ENCODE measurements at regions not wholly inside any gene's neighbourhood (a gene's known extent, or its start where the extent isn't known, plus 50 kb on each side); places are given as distances from the start of the nearest gene placed in this dataset.

DNA sequence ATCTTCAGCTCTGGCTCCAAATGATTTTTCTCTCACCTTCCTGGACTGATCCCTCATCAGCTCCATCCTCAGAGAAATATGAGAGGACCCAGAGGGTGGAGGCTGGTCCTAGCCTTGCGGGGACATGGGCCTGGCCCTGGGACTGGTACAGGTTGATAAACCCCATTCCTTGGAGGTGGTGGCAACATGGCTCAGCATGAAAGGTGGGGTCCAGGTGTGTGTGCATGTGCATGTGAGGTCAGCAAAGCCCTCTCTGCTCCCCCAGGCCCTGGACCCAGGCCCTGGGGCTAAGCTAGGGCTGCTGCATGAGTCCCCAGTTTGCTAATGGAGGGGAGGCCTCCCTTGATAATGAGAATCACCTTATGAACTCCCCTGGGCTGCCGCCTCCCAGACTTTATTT is 363.1 kb downstream of the MATN1 start:
- no peak for DNase-seq (ENCODE audit: low spot score)

DNA sequence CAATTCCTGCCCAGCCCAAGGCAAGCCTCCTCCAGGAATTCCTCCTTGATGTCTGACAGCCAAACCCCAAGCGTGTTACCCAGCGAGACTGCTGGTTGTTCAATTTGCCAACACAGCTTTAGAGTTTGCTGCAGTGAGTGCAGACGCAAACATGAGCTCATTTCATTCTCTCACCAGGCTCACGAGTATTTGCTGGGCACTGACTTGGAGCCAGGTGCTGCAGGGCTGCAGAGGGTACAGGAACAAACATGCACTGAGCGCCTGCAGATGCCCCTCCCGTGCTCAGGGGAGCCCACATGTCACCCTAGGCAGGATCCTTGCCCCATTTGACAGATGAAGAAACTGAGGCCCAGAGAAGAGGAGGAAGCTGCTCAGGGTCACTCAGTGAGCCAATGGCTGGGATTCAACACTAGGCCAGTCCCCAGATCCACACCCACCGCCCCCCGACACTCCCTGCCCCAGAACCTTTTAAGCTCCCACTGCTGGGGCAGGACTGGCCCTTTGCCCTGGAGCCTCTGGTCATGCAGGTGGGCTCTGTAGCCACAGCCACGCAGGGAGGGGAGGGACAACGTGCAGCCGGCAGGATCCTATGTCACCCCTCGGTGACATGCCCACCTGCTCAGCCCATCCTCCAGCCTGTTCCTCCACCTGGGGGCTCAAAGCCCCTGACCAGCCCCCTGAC is 363.7 kb downstream of the MATN1 start:
- DNase-seq (ENCODE audit: low spot score) = no peak

DNA sequence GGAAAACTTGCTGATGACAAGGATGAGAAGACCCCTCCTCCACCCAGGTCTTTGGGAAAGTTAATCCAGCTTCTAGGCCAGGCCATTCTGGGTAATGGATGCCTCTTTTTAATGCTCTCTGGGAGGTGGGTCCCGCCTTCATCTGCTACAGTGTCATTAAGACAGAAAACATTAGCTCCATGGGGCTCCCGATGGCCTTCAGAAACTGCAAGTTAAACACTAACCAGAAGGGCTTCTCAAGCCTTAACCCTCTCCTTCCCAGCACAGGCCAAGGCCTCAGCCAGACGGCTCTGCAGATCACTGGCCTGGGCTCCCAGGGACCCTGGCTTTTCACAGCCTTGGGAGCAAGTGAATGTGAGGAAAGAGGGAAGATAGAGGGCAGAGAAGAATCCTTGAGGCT is 364.9 kb downstream of the MATN1 start:
- no peak for DNase-seq (ENCODE audit: low spot score)

DNA sequence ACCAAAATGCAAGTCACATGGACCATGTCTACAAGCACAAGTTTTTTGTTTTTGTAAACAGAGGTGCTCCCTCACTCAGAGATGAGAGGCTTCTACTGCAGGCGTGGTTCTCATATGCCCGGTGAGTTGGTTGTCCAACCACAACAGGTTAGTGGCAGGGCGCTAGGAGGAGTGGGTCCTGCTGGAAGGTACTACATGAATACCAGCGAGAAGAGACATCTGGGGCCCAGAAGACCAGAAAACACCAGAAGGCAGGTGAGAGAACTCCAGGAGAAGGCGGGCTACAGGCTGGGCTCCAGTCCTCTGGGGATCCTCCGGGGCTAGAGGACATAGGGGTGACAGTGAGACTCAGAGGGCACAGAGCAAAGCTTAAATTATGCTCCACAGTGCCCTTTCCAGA is 366.5 kb downstream of the MATN1 start:
- no peak for DNase-seq (ENCODE audit: low spot score)

DNA sequence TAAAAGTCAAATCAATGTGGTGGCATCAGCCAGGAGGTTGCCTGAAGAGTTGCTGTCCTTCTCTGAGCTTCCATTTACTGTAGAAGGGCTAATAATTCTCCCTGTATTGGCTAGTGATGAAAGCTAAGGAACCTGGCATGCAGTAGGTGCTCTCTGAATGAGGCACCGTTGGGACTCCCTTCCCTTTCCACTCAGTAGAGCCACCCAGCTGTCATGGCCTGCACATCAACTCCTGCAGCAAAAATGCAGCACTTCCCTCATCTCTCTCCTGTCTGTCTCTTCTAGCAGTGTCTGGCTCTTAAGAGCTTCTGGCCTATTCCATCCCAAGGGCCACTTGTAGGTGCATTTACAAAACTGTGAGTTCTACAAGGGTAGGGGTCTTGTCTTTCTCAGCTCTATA is 369.0 kb downstream of the MATN1 start:
- DNase-seq (ENCODE audit: low spot score) = no peak

DNA sequence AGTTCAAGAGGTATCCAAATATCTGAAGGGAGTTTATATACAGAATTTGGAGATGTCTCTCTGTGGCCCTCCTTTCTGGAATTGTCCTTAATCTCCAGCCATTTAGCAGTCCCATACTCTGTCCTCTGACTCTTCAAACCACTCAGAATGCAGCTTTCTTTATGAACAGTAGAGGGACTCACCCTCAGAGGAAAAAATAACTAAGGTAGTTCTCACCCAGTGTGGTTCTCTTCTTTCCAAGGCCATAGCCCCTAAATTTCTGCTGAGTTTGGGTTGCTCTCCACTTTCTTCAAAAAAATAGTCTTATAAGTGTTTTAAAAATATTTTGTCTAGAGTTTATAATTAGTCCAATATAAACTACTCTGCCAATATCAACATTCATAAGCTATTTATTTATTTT is 369.7 kb downstream of the MATN1 start:
- no peak for DNase-seq (ENCODE audit: low spot score)

DNA sequence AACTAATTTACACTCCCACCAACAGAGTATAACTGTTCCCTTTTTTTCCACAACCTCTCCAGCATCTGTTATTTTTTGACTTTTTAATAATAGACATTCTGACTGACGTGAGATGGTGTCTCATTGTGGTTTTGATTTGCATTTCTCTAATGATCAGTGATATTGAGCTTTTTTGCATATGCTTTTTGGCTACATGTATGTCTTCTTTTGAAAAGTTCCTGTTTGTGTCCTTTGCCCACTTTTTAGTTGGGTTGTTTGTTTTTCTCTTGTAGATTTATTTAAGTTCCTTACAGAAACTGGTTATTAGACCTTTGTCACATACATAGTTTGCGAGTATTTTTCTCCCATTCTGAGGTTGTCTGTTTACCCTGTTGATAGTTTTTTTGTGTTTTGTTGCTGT is 375.2 kb downstream of the MATN1 start:
- DNase-seq (ENCODE audit: low spot score) = no peak

DNA sequence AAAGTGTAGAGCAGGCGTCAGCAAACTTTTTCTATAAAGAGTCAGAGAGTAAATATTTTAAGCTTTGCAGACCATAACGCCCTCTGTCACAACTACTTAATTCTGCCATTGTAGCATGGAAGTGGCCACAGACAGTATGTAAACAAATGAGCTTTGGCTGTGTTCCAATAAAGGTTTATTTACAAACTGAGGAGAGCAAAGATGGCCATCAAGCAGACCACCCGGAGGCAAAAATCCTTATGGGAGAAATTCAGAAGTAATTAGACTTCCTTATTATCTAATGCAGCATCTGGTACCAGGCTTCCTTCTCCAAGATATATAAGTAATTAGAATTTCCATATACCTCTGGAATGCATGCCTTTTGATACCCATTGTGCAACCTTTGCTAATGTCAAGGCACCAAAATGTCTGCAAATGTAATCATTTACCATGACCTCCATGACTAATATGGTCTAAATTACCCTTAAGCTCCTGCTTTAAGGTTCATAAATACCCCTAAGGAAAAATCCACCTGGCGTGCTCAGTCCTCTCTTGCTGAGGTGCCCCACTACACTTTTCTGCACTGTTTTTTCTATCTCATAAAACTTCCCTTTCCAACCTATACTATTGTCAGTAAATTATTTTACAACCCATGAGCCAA is 377.8 kb downstream of the MATN1 start:
- no peak for DNase-seq (ENCODE audit: low spot score)

DNA sequence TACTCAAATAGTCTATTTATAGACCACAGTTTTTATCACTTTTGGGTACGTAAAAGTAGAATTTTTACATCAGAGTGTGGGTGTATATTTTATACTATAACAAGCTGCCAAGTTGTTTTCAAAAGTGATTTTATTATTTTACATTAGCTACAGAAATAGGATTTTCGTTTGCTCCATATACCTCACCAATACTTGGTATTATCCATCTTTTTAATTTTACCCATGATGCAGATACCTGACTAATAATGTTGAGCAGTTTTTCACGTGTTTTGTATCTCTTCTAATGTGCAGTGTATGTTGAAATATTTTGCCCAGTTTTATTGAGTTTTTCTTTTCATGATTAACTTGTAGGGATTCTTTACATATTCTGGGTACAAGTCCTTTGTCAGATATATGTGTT is 379.8 kb downstream of the MATN1 start:
- no peak for DNase-seq (ENCODE audit: low spot score)

DNA sequence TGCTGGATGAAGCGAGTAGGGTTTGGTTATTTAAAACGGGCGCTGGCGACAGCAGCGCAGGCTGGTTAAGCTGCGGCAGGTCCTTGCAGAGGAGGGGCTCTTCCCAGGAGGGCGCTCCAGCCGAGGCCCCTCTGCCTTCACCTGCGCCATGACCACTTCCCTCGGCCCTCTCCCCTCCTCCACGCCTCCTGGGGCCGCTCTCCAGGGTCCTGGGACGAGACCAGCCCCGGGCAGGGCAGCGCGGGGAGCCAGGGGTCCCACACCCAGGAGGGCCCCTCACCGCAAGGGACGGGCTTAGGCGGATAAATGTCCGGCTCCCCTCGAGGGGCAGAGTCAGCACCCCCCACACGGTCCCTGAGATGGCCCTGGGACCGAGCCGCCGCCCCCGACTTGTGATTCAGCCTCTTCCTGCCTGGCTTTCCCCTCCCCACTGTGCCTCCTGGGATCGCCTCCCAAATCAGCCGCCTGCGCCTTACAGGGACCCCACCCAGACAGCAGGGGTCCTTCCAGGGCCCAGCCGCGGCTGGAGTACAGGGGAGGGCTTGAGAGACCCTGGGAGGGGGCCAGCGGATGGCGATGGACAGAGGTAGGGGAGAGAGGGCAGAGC is 380.7 kb downstream of the MATN1 start:
- DNase-seq (ENCODE audit: low spot score) = no peak

DNA sequence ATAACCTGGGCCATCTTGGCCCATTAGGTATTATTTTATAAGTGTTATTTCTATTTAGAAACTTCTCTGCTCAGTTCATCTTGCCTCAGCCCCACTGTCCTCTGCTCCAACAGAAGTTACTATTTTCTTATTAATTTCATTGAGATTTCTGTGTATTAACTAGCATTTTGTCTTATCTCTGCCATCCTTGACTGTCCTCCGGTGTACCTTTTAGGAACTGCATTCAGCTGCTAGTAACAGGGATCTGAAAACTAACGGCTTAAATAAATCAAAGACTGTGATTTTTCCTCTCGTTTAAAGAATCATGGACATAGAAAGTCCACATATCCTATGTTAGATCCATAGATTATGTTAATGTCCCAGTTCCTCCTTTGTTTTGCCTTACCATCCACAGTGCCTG is 382.5 kb downstream of the MATN1 start:
- DNase-seq (ENCODE audit: low spot score) = no peak

DNA sequence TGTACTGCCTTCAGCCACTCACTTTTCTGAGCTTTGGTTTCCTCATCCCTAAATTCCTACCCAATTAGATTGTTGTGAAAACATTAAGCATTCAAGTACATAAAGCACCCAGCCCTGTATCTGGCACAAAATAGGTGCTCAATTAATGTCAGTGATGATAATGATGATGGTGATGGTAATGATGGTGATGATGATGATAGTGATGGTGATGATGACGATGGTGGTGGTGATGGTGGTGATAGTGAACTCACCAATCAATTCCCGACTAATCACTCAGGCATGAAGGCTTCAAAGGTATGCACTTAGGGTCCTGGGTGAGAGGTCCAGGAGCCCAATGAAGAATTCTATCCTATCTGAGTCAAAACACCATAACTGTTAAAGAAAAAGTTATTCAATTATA is 383.5 kb downstream of the MATN1 start:
- no peak for DNase-seq (ENCODE audit: low spot score)

DNA sequence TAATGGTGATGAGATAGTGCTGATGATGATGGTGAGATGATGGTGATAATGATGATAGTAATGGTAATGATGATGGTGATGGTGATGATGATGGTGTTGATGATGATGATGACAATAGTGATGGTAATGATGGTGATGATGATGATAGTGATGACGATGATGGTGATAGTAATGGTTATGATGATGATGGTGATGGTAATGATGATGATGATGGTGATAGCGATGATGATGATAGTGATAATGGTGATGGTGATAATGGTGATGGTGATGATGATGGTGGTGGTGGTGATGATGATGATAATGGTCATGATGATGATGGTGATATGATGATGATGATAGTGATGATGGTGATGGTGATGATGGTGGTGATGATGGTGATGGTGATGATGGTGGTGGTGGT is 384.6 kb downstream of the MATN1 start:
- no peak for DNase-seq (ENCODE audit: low spot score)

DNA sequence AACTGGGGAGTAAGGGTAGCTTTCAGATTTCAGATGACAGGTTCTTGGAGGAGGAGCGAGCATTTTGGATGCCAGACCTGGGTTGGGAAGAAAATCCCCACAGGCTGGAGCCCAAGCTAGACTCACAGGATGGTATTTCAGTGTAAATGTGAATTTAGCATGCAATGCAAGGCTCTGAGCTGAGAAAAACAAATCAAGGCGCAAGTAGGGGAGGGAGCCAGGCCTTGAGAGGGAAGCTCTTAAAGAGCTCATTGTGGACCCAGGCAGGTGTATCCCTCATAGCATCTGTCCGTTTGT is 386.1 kb downstream of the MATN1 start:
- DNase-seq (ENCODE audit: low spot score) = no peak

DNA sequence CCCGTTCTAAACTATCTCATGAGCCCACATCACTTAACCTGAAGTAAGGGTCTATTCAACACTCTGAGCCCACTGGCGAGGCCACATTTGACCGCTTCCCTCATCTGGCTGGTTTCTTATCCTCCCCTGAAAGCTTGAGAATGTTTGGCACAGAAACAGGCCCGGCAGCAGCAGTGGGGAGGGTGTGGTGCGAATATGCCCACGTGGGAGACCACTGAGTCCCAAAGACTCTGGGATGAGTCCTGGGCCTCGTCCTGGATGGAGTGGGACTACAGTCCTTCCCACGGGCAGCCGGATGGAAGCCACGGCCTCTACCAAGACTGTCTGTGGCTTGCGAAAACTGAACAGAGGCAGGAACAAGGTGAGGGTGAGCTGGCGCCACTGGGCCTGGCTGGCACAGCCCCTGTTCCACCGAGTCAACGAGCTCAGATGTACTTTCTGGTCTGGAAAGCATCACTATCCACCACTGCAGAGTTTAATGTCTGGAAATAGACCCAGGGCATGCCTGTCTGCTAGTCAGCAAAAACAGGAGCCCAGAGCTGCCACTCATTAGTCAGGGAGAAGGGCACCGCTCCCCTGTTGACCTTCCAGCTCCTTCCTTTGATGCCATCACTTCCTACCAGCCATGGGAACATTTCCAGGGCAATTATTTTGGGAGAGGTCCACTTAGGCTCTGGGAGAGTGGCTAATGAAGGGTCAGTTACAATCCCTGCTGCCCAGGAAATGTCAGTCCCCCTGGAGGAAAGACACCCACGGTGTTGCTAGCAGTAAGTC is 386.6 kb downstream of the MATN1 start:
- DNase-seq (ENCODE audit: low spot score) = no peak

DNA sequence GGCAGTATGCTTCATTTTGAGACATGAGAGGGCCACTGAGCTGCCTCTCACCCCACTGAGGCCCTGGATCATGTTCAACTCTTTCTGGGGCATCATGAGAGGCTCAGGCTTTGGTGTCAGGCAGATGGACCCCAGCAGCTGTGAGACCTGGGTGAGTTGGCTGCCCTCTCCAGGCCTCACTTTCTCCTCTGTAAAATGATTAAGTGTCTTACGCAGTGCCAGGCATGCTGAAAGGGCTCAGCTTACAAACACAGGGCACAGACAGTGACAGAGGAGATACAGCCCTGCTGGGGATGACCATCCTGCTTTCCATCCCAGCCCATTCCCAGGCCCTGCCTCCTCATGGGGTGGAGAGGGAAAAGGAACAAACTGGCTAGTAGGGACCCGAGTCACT is 387.4 kb downstream of the MATN1 start:
- no peak for DNase-seq (ENCODE audit: low spot score)

DNA sequence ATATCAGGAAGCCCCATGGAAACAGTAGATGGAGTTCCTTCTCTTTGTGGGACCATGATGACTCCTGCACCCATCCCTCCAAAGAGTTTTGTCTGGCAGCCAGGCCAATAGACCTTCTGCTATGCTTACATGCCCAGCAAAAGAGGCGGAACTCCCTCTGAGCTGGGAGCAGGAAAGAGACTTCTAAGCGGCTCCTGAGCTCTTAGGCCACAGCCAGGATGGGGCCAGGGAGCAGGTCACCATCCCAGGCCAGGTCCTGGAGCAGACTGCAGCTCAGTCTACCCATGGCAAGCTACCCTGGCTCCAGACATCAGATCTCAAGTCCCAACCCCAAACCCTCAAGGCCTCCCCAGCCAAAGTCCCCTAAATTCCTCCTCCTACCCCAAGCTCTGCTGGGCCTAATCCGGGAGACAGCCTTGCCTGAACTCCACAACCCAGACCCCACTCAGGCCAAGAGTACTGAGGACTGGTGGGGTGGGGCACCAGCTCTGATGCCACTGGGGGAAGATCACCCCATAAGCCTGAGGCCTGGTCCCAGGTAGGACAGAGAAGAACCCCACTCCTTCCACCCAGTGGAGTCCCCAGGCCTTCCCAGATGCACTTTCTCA is 387.9 kb downstream of the MATN1 start:
- no peak for DNase-seq (ENCODE audit: low spot score)

DNA sequence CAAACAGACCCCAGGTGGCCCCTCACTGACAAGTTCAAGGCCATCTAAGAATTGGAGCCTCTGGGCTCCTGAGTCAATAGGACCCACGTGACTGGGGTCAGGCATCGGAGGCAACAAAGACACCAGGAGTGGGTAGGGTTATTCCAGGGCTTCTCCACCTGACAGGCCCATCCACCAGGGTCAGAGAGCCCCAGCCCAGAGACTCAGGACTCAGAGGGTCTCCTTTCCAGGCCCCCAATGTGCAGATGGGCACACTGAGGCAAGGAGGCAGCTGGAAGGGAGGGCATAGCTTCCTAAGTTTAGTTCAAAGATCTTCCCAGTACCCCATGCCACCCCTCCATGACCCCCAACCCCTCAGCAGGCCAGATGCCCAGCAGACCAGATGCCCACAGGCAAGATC is 388.6 kb downstream of the MATN1 start:
- no peak for DNase-seq (ENCODE audit: low spot score)

DNA sequence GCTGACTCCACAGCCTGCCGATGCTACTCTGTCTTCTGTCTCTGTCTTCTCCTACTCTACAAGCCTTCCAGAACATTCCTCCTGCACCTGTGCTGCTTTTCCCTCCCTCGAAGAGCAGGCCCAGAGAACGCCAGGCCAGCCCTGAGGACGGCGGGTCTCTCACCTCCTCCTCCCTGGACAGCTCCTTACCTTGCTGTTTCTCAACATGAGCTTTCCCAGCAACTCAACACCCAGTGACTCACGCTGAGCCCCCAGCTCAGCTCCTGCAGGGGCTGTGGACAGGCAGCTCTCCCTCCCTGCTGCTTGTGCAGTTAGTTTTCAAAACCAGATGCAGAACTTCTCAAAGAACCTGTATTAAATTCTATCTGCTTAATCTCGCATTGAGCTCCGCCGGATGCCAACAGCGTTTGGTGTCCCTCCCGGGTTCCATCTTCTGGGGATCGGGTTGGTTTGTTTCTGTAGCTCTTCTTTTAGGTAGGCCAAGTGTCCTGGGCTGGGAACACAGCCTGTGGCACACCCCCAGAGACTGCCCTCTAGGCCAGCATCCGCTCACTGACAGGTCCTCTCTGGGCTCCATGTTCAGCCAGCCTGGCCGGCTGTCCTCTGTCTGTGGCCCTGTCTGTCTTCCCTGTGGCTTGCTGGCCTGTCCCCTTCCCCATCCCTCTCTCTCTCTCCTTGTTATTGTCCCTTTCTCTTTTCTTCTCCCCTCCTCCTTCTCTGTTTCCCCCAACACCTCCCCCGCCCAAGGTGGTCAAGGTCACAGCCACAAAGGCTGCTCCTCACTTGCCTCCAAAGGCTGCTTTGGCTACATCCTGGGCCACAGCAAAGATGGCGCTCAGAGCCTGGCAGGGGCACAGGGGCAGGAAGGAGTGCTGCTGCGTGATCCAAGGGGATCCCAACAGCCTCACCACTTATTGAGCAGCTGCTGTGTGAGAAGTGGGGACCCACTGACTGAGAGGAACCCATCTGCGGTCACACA is 391.0 kb downstream of the MATN1 start:
- DNase-seq (ENCODE audit: low spot score) = no peak

DNA sequence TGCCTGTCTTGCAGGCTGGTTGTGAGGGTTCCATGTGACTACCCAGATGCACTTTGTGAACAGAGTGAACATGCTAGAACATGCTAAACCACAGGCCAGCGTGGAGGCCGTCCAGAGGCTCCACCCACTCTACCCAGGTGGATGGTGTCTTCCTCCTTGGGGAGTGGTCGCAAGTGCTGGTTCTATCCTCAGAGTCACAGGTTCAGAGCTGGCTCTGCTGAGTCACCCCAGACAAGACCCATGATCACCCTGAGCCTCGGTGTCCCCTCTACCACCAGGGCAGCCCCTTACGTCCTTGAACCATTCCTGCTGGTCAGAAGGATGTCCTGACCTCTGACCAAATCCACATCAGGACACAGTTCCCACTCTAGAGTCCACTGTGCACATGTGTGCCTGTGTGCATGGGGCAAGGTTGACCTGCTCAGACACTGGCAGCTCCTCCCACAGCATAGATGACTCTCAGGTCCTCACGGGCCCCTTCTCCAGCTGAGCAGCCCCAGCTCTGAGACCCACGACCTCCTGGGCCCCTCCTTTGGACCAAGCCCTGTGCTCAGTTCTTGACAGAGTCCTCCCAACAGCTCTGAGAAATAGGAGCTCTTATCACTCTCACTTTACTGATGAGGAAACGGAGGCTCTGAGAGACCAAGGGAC is 391.8 kb downstream of the MATN1 start:
- no peak for DNase-seq (ENCODE audit: low spot score)

DNA sequence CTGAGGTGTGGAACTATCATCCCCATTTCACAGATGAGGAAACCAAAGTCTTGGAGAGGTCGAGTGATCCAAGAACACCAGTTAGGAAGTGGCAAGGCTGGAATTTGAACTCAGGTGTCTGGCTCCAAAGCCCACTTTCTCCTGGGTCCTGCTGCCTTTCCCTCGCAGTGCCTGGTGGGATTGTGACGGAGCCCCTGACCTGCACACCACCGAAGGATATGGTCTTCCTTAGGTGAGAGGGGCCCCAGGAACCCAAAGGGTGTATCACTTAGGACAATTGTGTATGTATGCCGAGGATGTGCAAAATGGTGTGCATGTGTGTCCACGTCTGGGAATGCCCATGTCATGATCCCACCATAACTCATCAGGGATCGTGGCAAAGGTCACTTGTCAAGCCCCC is 392.7 kb downstream of the MATN1 start:
- no peak for DNase-seq (ENCODE audit: low spot score)

Data from COLO829 (cell line).